DMS79 treated with DMSO at 0.1 percent for 48 hours (cell line): ENCODE measurements at regions not wholly inside any gene's neighbourhood (a gene's known extent, or its start where the extent isn't known, plus 50 kb on each side); places are given as distances from the start of the nearest gene placed in this dataset.
"Not testable (repeated sequence)": the region's sequence is repeated elsewhere in the genome, so short reads cannot be mapped to it uniquely, and the experiment has no call there.

Experiments
- DNase-seq: peaks from one replicate; lab custom pipeline; 2025; lab: John Stamatoyannopoulos, UW

GRCh38 chr2:39581866-39582265, 83.9 kb upstream of the TMEM178A start:
- DNase-seq = no peak

GRCh38 chr2:39583213-39583612, 82.5 kb upstream of the TMEM178A start:
- no peak for DNase-seq

- no peak for DNase-seq
These were observed 81.9 kb upstream of the TMEM178A start for GRCh38 chr2:39583781-39584180.

DNA sequence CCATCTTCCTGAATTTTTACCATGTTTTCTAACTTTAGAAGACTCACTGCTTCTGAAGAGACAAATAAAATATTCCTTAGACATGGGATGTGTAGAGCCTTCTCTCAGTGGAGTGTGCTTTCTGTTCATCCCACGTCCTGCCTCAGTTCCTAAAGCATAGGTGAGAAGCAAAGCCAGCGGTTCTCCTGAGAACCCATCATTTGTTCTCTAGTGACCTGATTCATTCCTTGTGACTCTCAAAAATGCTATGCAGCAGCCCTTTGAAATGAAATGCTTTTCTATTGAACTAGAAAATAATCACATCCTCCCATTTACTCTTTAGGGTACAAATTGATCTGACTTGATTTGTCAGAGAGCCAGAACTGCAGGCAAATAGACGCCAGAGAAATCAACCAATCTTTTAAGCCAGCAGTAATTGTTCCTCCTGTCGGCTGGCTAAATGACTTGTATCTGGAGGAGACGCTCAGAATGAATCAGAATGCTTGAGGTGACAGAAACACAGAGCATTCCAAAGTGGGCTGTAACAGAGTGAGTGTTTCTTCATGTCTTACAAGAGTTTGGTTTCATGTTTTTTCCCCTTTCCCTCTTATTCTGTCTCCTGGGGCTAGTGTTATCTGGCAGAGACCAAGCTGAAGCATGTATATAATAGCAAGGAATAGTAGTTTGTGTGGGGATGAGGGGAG, 81.3 kb upstream of the TMEM178A start:
- DNase-seq = no peak

DNA sequence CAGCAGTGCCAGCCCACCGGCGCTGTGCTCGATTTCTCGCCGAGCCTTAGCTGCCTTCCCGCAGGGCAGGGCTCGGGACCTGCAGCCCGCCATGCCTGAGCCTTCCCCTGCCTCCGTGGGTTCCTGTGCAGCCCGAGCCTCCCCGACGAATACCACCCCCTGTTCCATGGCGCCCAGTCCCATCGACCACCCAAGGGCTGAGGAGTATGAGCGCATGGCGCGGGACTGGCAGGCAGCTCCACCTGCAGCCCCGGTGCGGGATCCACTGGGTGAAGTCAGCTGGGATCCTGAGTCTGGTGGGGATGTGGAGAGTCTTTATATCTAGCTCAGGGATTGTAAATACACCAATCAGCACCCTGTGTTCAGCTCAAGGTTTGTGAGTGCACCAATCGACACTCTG, 80.2 kb upstream of the TMEM178A start:
- not testable (repeated sequence) for DNase-seq

GRCh38 chr2:39587168-39587567, 78.5 kb upstream of the TMEM178A start:
- DNase-seq = no peak

DNA sequence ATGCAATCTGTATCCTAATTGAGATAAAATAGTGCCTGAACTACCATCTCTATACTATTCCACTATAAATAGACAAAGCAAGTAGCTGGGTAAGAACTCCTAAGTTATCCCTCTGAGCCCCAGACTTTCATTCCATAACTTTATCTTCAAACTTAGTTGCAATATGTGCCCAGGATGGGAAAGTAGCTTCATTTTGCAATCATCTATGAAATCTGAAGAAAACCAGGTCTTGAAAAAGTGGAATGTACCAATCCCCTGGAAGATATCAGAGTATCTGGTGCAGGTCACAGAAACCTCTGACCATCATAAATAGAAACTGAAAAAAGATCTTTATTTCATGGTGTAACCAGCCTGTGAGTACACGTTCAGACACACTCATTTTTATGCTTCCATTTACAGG, 78.1 kb upstream of the TMEM178A start:
- DNase-seq = no peak

DNA sequence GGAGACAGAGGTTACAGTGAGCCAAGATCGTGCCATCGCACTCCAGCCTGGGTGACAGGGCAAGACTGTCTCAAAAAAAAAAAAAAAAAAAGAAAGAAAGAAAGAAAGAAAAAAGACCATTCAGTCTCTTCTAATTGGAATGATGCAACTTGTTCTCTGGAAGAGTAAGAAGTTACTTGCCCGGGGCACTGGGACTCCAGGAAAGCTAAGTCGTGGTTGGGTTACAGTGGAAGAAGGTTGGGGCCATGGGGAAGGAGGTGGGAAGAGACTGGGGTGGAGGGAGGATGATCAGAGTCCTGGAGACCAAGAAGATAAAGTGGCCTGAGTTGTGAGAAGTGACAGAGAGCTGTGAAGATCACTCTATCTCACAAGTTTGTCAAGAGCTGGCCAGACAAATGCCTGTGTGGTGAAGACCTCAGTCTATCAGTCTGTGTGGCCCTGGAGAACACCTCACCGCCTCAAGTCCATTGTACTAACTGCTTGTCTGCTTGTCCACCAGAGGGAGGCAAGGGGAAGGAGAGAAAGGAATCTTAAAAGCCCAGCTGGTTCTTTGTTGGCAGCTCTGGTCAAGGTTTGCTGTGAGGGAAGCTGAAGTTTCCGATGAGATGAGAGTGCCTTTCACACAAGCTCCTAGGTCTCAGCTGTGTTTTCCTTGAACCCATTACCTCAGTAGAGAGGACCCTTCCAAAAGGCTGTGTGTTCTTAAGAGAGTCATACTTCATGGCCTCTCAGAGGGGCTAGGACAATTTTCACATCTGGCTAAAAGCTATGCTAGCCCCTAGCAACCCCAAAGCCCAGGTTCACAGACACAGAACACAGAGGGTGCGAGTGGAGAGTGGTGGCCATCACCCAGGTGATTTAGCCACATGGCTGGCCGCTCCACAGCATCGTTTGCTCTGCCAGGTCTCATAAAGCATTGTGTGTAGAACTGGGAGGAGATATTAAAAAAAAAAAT, 72.0 kb upstream of the TMEM178A start:
- no peak for DNase-seq

GRCh38 chr2:39595116-39595515, 70.6 kb upstream of the TMEM178A start:
- DNase-seq = no peak

DNA sequence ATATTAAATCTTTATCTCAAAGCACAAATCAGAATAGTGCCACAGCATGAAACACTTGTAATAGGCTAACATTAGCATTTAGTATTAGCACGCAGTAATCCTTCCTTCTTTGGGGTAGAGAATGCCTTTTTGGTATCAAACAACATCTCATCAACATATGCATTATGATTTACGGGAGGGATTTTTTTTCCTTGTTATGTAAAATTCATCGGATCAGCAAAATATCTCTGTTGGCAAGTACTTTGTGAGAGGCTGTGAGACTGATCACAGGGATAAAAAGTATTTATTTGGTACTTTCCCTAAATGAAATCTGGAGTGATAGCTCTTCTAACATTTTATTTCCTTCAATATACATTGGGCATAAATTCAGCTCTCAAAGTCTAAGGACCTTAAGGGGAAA, 68.4 kb upstream of the TMEM178A start:
- no peak for DNase-seq

GRCh38 chr2:39602616-39603015, 63.1 kb upstream of the TMEM178A start:
- no peak for DNase-seq

GRCh38 chr2:39603436-39603835, 62.3 kb upstream of the TMEM178A start:
- no peak for DNase-seq

DNA sequence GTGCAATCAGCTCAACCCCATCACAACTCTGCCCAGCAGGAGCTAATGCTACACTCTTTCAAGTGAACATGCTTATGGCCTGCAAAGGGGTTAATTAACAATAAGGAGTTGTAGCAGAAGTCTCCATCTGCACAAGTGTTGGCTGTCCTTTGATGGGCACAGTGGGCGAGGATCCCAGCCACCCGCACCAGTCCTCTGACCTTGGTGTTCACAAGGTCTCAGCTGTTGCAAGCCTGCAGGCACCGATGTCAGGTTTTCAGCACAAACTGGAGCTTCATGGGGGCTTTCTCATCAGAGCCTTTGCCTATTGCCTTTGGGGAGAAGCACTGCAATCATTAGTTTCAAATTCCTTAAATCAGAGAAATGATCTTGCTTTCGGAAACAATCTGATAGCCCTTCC, 60.9 kb upstream of the TMEM178A start:
- DNase-seq = no peak

GRCh38 chr2:39606585-39606984, 59.1 kb upstream of the TMEM178A start:
- DNase-seq = no peak

DNA sequence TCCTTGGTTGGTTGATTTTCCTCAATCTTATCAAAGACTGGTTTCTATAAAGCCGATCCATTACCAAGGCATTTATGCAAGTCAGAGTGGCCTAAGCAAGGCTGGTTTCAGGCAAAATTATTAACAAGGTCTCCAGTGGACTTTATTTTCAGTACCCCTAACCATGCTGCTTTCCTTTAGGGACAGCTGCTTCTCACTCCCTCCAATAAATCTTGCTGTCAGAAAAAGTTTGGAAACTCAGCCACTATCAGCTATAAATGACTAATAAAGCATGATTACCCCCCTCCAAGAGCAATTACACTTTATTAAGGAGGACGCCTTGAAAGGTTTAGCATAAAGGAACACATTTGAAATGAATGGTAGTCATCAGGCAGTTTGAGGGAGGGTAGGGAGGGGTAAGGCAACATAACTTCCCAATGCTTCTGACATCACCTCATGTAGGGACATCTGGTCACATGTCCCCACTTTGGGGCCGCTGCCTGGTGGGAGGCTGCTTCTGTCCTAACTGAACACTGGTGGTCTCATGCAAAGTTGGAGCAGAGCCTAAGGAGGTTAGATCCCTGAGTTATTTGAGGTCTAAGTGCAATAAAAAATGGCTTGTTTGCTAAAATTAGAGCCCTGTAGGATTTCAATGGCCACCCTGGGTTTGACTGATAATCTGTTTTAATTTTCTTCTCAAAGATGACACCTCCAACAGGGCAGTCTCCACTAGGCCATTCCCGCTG, 58.0 kb upstream of the TMEM178A start:
- no peak for DNase-seq

DNA sequence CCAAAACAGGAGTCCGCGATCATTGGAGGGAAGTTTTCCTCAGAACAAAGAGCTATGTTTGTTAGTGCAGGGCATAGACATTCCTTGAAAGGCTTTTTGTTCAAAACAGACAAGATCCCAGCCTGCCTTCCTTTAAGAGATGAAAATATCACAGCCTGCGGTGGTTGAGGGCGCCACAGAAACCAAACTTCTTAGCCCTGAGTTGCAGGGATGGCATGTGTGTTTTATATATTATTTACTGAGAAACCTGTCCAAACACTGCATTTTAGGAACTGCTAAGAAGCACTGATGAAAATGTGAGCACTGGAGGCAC, 57.5 kb upstream of the TMEM178A start:
- no peak for DNase-seq

DNA sequence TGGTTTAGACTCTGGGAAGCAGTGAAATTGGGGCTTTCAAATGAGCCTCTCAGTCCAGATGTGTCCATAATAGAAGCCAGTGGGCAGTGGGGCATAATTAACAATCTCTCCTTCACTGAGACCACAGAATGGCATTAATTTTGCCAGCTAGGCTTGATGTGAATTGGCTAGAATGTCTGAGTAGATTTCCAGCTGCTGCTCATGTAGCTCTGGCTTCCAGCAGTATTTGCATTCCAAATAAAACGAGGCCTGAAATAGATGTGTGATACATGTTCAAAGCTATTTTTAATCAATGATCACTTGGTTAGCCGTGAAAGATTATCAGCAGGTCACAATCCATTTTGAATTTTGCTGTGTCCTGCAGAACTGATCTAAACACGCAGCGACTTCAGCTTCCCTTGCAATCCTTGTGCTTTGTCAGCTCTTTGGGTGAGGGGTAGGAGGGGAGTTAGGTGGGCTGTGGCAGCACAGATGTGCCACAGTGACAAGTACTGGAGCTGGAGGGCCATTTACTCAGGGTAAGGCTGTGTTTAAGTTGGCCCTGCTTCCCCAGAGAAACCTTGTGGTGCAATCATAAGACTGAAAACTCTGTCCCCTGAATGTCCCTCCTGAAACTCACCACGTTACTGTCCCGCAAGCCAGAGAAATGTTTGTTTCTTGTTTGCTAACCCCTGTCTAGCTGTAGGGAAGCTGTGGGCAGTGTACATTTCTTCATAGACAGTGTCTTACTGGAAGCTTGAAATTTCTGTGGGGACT, 56.9 kb upstream of the TMEM178A start:
- no peak for DNase-seq

DNA sequence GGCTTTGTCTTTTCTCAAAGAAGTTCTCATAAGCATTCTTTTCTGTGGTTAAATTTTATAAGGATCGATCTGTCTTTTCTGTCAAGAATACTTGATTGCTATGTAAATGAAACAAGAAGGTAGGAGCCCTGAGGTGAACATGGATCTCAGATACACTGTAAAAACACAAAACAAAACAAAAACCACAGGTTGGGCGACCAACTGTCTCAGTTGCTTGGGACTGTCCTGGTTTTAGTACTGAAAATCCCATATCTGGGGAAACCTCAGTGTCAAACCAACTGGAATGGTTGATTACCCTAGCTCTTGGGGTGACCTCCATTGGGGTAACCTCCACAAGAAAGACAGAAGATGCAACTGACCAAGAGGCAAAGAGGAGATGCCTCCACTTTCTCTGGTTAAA, 55.8 kb upstream of the TMEM178A start:
- no peak for DNase-seq

DNA sequence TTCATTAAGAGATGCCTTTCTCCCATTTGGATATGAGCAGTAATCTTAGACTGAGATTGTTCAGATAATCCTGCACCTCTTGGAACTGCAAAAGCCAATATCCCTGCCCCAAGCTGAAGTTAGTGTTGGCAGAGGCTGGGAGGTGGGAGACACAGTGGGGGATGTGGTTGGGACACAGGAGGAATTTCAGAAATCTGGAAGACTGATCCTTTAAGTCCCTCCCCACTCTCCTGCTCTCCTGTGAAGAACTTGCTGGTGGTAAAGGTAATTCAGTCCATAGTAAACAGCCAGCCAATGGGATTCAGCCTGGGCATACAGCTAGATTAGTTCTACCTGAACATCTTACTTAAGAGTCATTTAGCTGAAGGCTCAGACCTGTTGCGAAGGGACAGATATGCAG, 50.0 kb upstream of the TMEM178A start:
- no peak for DNase-seq
